ENCODE measurements at regions not wholly inside any gene's neighbourhood (a gene's known extent, or its start where the extent isn't known, plus 50 kb on each side); places are given as distances from the start of the nearest gene placed in this dataset.
"Not testable (repeated sequence)": the region's sequence is repeated elsewhere in the genome, so short reads cannot be mapped to it uniquely, and the experiment has no call there.

GRCh38 chr1:100646001-100646400 lies 73.5 kb upstream of the VCAM1 start:
- H3K4me1 ChIP-seq (ENCODE audit: control insufficient read depth in 1 of 2, low read depth in 2 of 2): peaks cover 3 to 5% of the 10 kb centered on the region in 2 donors
- no peak overlapping the region for H3K4me3 ChIP-seq
- ATAC-seq (ENCODE audit: insufficient number of reproducible peaks, low FRiP score, low read depth): no peak
- no peaks in the 10 kb centered on the region for H3K36me3 ChIP-seq
- no peak for DNase-seq (ENCODE audit: low spot score)
- H3K27ac ChIP-seq: no peak overlapping the region
- peaks cover 8% of the 10 kb centered on the region for H3K9me3 ChIP-seq
- H3K27me3 ChIP-seq (replicated peaks; ENCODE audit: insufficient read depth): no peaks in the 10 kb centered on the region
- no peak for TF ChIP-seq CTCF (IDR thresholded peaks at IDR 0.05)

- Histone ChIP-seq H3K4me1 (ENCODE audit: control insufficient read depth in 1 of 2, low read depth in 2 of 2) (no peaks in the 10 kb centered on the region), H3K4me3 (no peak overlapping the region), H3K9me3 (peaks cover 8% of the 10 kb centered on the region), H3K36me3 (no peaks in the 10 kb centered on the region), H3K27me3 (replicated peaks; ENCODE audit: insufficient read depth) (no peaks in the 10 kb centered on the region), H3K27ac (no peak overlapping the region)
- ATAC-seq (ENCODE audit: insufficient number of reproducible peaks, low FRiP score, low read depth) (no peak), DNase-seq (ENCODE audit: low spot score) (no peak)
- no peak for TF ChIP-seq CTCF (IDR thresholded peaks at IDR 0.05)
These were observed 70.4 kb upstream of the VCAM1 start for GRCh38 chr1:100649146-100649545.

GRCh38 chr1:100657876-100658715 lies 61.4 kb upstream of the VCAM1 start:
- H3K4me1 ChIP-seq (ENCODE audit: control insufficient read depth in 1 of 2, low read depth in 2 of 2): no peaks in the 10 kb centered on the region
- no peaks in the 10 kb centered on the region for H3K36me3 ChIP-seq
- peak; percentile 21 for ATAC-seq (ENCODE audit: insufficient number of reproducible peaks, low FRiP score, low read depth)
- no peaks in the 10 kb centered on the region for H3K27me3 ChIP-seq (replicated peaks; ENCODE audit: insufficient read depth)
- no peak for DNase-seq (ENCODE audit: low spot score)
- no peaks in the 10 kb centered on the region for H3K9me3 ChIP-seq
- TF ChIP-seq CTCF (IDR thresholded peaks at IDR 0.05): no peak
- no peak overlapping the region for H3K4me3 ChIP-seq
- H3K27ac ChIP-seq: no peak overlapping the region

- Histone ChIP-seq H3K27ac (no peak overlapping the region), H3K27me3 (replicated peaks; ENCODE audit: insufficient read depth) (no peaks in the 10 kb centered on the region), H3K36me3 (no peaks in the 10 kb centered on the region), H3K4me1 (ENCODE audit: control insufficient read depth in 1 of 2, low read depth in 2 of 2) (no peaks in the 10 kb centered on the region), H3K9me3 (no peaks in the 10 kb centered on the region), H3K4me3 (no peak overlapping the region)
- DNase-seq (ENCODE audit: low spot score) (no peak), ATAC-seq (ENCODE audit: insufficient number of reproducible peaks, low FRiP score, low read depth) (no peak)
- no peak for TF ChIP-seq CTCF (IDR thresholded peaks at IDR 0.05)
These were observed 60.9 kb upstream of the VCAM1 start for GRCh38 chr1:100658716-100659026.

GRCh38 chr1:100661176-100661575 lies 58.4 kb upstream of the VCAM1 start:
- H3K27ac ChIP-seq: no peak overlapping the region
- no peaks in the 10 kb centered on the region for H3K9me3 ChIP-seq
- no peaks in the 10 kb centered on the region for H3K4me1 ChIP-seq (ENCODE audit: control insufficient read depth in 1 of 2, low read depth in 2 of 2)
- DNase-seq (ENCODE audit: low spot score): no peak
- H3K36me3 ChIP-seq: no peaks in the 10 kb centered on the region
- no peak for TF ChIP-seq CTCF (IDR thresholded peaks at IDR 0.05)
- no peak overlapping the region for H3K4me3 ChIP-seq
- ATAC-seq (ENCODE audit: insufficient number of reproducible peaks, low FRiP score, low read depth): no peak
- H3K27me3 ChIP-seq (replicated peaks; ENCODE audit: insufficient read depth): no peaks in the 10 kb centered on the region

GRCh38 chr1:100668494-100668893 lies 51.0 kb upstream of the VCAM1 start:
- not testable (repeated sequence) for DNase-seq (ENCODE audit: low spot score); ATAC-seq (ENCODE audit: insufficient number of reproducible peaks, low FRiP score, low read depth); H3K27me3 ChIP-seq (replicated peaks; ENCODE audit: insufficient read depth)

More at GRCh38 chr1:100668494-100668893, 51.0 kb upstream of the VCAM1 start:
- not testable (repeated sequence) for H3K36me3 ChIP-seq; H3K27ac ChIP-seq; H3K4me3 ChIP-seq; H3K4me1 ChIP-seq (ENCODE audit: control insufficient read depth in 1 of 2, low read depth in 2 of 2); H3K9me3 ChIP-seq
